NCI-H82 treated with DMSO at 0.1 percent for 48 hours (cell line): ENCODE measurements at regions not wholly inside any gene's neighbourhood (a gene's known extent, or its start where the extent isn't known, plus 50 kb on each side); places are given as distances from the start of the nearest gene placed in this dataset.
A peak's percentile ranks its signal among the peaks of the same experiment; 100 is the strongest.
"Not testable (repeated sequence)": the region's sequence is repeated elsewhere in the genome, so short reads cannot be mapped to it uniquely, and the experiment has no call there.

ENCODE experiments used
- DNase-seq: peaks from one replicate; lab custom pipeline; 2025; ENCODE audit not compliant: unreplicated experiment; lab: John Stamatoyannopoulos, UW

DNA sequence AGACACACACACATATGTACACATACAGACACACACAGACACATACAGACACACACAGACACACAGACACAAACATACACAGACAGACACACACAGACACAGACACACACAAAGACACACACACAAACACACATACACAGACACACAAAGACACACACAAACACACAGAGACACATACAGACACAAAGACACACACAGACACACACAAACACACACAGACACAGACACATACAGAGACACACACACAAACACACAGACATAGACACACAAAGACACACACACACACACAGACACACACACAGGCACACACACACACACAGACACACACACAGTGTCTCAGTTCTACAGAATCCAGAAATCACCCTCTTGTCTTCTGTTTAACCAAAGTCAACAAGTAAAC, 280.7 kb downstream of the ASMT start:
- DNase-seq: no peak

DNA sequence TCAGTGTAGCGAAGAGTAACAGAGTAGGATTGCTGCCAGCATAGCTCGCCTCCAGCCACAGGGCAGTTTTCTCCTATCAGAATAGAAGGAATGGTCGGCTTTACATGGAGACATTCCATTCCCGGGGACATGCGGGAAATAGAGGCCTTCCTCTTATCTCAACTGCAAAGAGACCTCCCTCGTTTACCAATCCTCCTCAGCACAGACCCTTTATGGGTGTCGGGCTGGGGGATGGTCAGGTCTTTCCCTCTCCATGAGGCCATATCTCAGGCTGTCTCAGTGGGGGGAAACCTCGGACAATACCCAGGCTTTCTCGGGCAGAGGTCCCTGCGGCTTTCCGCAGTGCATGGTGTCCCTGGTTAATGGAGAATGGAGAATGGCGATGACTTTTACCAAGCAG, 285.0 kb downstream of the ASMT start:
- DNase-seq: no peak

DNA sequence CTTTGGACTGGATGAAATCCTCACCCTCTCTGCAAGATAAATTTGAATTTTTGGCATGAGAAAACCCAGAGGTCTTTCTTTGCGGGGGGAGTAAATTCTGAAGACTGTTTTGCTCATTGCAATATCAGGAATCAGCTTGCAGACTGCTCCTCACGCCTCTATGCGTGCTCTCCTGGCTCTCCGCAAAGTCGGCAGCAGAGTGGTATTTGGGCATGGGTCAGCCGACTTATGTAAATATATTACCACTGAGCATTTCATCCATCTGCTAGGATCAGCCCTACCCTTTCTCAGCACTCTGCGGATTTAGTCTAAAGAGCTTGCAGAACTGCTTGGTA, 288.0 kb downstream of the ASMT start:
- DNase-seq: peak; percentile 48

DNA sequence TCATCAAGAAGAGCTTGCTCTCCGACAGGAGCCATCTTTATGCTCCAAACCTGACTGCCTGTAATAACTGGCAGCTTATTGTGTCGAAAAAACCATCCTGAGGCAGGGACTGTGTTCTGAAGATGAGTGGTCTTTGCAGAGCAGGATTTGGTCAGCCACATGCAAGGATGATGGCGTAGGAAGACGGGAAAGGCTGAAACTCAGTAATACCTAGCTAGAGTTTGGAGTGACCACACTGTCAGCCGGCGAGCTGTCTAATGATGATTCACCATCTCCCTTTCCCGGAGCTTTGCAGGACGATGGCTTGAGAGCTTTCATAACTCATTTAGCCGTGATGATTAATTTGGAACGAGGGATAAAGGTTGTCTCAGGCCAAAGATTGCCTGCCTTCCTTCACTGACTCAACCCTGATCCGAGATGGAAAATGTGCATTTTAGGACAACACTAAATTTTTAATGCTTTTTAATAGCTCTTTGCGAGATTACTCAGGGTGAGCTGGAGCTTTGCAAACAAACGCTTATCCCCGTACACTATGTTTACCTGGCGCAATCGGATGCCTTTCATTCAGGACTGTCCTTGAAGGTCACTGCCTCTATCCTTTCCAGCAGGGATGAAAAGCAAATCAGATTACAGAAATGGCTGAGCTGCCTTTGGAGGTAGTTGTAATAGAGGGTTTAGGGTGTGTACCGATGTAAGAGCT, 288.5 kb downstream of the ASMT start:
- DNase-seq: peak; percentile 46

DNA sequence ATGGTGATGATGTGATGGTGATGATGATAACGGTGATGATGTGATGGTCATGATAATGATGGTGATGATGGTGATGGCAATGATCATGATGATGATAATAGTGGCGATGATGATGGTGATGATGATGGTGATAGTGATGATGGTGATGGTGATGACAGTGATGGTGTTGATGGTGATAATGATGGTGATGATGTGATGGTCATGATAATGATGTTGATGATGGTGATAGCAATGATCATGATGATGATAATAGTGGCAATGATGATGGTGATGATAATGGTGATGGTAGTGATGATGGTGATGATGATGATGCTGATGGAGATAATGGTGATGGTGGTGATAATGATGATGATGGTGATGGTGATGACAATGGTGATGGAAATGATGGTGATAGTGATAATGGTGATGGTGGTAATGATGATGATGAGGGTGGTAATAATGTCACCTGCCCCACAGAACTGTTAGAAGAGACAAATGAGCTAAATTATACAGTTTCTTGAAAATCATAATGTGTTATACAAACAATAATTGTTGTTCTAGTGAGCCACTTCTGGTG, 289.9 kb downstream of the ASMT start:
- no peak for DNase-seq

DNA sequence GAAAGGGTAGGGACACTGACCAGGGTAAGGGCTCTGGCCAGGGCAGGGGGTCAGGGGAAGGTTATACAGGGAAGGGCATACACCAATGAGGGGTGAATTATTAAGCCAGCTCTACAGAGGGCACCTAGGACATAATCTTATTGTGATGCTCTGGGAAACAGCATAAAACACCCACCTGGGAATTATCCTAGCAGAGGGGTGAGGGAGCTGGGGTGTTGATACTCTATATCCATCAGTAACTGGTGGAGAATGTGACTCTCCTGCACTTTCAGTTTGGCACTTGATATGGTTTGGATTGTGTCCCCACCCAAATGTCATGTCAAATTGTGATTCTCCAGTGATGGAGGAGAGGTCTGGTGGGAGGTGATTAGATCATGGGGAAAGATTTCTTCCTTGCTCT, 291.2 kb downstream of the ASMT start:
- no peak for DNase-seq

DNA sequence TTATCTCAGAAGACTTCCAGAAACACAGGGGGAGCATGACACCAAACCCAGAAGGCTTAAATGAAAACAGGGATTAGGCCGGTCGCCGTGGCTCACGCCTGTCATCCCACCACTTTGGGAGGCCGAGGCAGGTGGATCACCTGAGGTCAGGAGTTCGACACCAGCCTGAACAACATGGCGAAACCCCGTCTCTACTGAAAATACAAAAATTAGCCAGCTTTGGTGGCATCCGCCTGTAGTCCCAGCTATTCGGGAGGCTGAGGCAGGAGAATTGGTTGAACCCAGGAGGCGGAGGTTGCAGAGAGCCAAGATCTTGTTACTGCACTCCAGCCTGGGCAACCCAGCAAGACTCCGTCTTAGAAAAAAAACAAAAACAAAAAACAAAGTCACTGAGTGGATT, 294.1 kb downstream of the ASMT start:
- DNase-seq: not testable (repeated sequence)

DNA sequence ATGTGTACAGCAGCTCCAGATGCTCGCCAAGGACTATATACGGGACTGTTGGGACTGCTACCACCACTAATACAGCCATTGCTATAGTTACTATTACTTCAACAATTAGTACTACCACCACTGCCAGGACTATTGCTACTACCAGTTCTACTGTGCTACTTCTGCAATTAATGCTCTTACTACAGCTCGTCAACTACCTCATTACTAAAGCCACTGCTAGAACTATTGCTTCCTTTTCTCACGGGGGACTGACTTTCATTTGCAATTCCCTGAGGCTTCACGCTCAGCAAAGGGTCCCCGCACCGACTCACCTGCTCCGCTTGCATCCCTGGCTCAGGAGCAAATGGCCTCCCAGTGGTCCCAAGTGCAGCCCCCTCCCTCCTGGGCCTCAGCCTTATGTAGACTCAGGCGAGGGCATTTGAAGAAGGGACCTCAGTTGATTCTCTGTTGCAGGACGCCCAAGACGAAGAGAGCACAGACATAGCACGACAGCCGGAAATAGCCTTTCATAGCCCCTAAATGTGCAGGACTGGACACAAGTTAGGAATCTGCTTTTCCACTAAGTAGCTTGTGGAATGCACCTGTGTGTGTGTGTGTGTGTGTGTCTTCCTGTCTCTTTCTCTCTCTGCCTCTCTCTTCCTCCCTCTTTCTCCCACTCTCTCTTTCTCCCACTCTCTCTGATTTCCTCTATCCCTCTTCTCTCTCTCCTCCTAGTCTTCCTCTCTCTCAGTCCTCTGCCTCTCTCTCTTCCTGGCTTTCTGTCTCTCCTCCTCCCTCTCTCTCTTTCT, 294.8 kb downstream of the ASMT start:
- DNase-seq: no peak

DNA sequence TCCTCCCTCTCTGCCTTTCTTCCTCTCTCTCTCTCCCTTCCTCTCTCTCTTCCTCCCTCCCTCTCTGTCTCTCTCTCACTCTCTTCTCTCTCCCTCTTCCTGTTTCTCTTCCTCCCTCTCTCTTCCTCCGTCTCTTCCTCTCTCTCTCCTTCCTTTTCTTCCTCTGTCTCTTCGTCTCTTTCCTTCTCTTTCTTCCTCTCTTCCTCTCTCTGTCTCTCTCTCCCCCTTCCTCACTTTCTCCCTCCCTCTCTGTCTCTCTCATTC, 295.3 kb downstream of the ASMT start:
- DNase-seq: no peak

DNA sequence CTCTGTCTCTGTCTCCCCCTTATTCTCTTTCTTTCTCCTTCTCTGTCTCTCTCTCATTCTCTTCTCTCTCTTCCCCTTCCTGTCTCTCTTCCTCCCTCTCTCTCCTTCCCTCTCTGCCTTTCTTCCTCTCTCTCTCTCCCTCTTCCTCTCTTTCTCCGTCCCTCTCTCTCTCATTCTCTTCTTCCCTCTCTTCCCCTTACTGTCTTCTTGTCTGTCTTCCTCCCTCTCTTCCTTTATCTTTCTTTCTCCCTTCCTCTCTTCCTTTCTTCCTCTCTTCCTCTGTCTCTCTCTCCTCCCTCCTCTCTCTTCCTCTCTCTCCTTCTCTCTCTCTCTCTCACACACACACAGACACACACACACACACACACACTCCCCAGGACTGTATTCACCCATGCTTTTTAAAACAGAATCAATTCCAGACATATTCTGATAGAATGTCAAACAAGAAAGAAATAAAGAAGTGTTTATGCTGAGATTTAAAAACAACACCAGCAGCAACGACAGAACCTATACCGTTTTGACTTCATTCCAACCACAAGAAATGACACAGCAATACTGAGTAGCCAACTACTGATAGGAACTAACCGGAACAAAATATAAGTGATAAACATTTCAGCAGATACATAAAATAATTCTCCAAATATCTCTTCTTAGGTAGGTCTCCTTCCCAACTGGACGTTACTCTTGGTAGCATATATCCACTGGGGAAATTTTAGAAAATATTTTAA, 296.7 kb downstream of the ASMT start:
- no peak for DNase-seq

DNA sequence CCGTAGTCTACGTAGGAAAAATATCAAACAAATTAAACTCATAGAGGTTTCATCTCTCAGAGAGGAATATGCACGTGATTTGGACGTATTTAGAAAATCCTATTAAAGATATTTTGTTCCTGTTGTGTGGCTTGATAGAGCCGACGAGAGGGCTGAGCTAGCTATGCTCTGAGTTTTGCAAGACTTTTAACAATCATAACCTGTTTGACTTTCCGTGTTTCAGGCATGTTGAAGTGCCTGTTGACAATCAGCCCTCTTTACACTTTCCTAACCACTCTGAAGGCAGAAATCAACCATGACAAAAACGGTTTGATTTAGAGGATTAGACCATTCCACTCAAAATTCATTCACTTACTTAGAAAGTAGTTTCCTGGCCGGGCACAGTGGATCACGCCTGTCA, 297.3 kb downstream of the ASMT start:
- DNase-seq: no peak

DNA sequence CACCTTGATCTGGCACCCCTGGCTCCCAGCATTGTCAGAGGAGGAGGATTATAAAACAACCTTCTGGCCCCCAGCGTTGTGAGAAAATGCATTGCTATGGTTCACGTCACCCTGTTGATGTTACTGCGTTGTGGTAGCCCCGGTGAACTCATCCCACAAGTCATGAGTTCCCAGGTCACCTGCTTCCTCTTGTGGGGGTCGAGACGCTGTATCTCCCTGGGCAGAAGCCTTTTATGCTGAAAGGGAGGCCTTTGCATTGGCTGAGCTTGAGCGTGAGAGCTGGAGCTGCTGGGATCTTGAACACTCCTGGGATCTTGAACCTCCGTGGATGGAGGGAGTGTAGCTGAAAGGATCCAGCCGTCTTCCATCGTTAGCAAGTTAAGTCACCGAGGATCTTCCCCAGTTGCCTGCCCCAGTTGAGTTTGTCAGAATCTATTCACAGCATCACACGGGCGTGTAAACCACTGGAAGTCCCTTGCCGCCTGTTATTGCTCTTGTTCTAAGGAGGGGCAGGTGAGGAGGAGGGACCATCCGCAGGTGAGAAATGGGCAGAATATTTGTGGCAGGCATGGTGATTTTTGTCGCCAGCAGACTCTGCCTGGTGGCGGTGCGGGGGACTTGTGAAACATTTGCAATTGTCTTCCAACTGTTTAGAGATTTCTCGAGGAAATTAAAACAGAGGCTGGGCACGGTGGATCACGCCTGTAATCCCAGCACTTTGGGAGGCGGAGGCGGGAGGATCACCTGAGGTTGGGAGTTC, 299.9 kb downstream of the ASMT start:
- no peak for DNase-seq

DNA sequence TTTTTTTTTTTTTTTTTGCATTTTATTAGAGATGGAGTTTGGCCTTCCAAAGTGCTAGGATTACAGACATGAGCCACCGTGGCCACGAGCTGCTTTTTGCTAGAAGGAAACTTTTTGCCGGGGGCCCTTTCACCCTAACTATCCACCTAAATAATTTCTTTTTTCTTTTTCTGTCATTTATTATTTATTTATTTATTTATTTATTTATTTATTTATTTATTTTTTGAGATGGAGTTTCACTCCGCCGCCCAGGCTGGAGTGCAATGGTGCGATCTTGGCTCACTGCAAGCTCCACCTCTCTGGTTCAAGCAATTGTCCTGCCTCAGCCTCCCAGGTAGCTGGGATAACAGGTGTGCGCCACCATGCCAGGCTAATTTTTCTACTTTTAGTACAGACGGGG, 303.9 kb downstream of the ASMT start:
- DNase-seq: no peak

DNA sequence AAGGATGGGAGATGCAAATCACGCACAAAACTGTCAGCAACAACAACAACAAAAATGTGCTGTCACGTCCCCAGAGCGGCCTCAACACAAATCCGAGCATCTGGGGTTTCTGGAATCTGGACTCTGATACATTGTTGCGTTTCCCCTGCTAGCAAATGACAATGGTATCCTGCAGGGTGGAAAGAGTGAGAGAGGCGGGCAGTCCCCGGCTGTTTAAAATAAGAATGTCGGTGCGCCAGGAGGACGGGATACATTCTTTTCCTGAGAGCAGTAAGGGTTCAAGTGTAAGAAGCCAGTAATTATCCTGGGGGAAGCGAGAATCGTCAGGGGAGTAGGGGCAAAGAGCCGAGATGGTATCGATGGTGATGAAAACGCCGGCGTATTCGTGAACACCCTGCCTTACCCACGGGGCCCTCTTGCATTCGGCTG, 310.2 kb downstream of the ASMT start:
- DNase-seq: no peak

DNA sequence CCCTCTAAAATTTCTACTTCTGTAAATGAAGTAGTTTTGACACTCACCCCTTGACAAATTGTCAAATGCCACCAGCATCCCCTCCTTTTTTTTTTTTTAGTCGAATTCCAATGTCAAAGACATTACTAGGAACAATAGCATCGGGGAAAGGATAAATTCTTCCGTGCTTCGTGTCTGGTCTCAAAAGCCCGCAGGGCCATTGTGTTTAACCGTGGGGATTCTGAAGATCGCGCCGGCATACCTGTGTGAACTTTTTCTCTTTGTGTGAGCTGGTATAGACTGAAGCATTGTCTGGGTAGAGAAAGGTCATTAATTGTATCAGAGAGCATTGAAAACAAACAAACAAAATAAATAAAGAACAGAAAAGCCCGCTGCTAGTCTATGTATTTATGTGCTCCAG, 313.9 kb downstream of the ASMT start:
- no peak for DNase-seq

DNA sequence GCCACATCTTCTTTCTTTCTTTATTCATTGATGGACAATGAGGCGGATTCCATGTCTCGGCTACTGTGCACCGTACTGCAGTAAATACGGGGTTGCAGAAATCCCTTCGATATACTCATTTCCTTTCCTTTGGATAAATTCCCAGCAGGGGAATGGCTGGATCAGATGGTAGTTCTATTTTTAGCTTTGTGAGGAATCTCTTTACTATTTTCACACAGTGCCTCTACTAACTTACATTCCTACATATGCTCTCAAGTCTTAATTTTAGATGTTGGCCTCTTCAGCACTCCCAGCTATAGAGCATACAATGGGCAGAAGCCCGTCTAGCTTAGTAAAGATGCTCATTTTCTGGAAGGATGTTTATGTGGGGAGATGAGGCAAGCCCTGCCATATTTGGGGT, 317.4 kb downstream of the ASMT start:
- no peak for DNase-seq

DNA sequence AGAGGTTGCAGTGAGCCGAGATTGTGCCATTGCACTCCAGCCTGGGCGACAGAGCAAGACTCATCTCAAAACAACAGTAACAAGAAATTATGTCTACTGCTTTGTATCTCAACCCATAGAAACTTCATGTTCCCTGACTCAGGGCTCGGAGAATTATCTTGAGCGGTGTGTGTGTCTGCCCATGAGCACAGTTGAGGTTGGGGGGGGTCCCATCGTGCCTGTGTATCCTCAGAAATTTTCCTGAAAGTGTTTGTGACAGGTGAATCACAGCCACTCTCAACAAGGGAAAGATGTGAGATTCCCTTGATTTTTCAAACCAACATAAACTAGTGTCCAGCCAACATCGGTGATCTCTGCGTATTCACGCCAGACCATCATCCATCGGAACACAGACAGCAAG, 319.1 kb downstream of the ASMT start:
- DNase-seq: no peak

DNA sequence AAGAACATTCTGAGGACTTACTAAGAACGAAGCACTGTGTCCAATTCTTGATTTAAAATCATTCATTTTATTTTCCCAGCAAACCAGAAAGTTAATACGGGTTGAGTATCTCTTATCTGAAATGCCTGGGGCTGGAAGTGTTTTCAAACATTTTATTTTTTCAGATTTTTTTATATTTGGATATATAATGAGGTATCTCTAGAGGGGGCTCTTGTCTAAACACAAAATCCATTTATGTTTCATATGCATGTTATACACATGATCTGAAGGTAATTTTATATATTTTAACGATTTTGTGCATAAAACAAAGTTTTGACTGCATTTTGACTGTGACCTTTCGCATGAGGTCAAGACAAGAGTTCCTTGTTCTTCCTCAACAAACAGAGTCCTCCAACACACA, 320.9 kb downstream of the ASMT start:
- DNase-seq: no peak

DNA sequence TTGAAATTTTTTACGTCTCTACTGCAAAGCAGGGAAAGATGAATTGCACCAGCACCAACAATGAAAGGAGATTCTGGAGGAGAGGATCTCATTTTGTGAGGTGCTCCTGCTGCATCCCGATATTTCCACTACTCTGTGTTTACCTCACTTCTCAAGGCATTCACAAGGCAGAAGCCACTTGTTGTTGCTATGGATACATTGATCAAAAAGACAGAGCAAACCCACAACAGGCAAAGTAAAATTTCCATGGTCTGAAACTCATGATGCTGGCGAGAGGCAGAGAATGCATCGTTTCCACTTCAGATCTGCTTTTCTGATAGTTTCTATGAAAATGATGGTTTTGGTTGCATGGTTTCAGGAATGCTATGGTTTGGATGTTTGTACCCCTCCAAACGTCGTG, 323.3 kb downstream of the ASMT start:
- DNase-seq: no peak

DNA sequence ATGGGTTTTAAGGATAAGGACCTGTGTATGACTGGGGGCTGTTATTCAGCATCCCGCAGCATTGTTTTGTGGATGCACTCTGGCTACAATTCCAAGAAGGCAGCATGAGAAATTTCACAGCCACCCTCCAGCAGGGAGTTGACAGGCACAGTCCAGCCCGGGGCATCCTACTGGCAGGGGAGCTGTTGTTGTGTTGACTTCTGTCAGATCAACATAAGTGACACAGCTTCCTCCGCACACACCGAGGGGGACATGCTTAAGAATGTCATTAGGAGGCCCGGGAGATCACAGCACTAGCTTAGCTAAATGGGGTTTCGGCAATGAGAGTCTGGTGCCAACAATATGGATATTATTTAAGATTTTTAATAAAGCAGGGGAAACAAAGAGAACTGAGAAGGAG, 326.5 kb downstream of the ASMT start:
- no peak for DNase-seq

DNA sequence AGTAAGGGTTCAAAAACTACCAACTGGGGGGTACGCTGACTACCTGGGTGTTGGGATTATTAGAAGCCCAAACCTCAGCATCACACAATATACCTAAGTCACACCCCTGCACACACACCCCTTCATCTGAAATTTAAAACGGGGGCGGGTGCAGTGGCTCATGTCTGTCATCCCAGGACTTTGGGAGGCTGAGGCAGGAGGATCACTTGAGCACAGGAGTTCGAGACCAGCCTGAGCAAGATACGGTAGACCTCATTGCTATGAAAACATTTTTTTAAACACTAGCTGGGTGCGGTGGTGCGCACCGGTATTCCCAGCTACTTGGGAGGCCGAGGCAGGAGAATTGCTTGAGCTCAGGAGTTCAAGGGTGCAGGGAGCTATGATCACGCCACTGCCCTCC, 331.0 kb downstream of the ASMT start:
- no peak for DNase-seq
